ENCODE measurements at regions not wholly inside any gene's neighbourhood (a gene's known extent, or its start where the extent isn't known, plus 50 kb on each side); places are given as distances from the start of the nearest gene placed in this dataset.
"Not testable (repeated sequence)": the region's sequence is repeated elsewhere in the genome, so short reads cannot be mapped to it uniquely, and the experiment has no call there.

DNA sequence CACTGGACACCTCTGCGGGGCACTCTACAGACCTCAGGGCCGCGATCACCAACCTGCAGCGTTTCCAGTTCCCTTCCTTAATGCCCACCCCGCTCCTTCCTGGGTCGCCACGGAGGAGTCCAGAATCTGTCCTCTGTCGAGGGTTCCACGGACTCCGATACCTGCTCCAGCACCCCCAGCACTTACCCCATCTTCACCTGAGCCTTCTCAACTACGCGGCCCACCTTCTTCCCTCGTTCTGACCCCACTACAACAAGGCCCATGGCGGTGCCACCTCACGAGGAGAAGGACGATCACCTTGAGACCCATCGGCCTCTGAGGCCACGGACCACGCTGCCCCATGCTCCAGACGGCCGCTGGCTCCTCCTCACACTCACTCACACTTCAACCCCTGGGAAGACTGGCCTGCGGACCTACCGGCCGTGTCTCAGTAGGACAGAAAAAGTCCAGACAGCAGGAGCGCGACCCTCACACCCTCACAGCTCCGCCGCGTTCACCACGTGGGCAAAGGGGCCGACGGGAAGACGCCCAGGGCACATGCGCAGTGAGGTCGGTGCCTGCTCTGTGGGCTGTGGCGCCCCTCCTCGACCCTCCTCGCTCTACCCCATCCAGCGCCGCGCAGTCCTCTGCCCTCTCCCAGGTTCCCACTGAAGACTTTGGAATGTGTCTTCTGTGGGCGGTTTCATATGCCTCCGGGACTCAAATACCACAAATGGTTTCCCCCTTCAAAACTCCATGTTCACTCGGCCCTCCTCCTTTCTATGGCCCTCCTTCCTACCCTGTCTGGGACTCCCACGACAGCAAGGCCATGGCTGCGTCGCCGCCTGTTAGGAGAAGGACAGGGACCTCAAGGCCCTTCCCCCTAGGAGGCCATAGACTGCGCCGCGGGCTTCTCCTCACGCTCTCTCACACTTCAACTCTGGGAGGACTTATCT lies 193.9 kb upstream of the PHF14 start:
- DNase-seq (ENCODE audit: low read depth), result no peak

DNA sequence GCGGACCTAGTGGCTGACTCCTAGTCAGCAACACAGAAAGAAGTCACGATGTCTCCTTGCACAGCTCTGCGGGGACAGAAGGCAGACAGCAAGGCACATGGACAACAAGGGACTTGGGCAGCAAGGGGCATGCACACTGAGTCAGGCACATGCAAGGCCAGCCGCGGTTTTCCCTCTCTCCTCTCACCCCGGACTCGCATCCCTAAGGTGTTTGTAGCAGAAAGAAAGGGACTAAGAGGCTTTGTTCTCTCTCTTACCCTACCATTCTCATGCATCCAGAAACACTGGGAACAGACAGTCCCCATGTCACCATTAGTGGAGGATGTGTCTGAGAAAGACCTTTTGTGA lies 193.3 kb upstream of the PHF14 start:
- DNase-seq (ENCODE audit: low read depth), result no peak

DNA sequence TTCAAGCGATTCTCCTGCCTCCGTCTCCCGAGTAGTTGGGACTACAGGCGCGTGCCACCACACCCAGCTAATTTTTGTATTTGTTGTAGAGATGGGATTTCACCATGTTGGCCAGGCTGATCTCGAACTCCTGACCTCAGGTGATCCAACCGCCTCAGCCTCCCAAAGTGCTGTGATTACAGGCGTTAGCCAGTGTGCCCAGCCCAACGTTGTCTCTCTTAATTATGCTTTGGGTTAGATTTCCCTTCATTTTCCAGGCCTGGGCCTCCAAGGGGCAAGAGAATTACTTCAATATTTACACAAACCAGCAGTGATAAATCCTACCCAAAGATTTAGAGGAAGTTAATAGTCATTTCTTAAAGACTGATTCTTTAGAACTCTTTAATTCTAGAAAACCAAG lies 186.7 kb upstream of the PHF14 start:
- DNase-seq (ENCODE audit: low read depth), result not testable (repeated sequence)

DNA sequence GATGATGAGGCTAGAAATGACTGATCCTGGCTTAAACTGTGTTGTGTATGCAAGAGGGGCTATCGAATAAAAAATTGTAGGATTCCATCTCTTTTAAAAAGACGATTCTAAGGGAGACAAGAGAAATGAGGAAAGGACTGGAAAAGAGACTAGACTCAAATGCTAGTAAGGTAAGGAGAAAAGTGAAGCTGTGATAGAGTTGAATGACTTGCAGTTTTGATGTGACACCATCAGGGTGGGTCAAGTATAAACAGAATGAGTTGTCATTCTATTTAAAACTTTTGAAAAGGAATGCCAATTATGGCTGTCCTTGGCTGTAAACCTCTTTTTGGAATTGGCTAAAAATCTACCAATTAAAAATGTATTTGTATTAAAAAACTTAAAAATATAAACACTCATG lies 184.5 kb upstream of the PHF14 start:
- no peak for DNase-seq (ENCODE audit: low read depth)

DNA sequence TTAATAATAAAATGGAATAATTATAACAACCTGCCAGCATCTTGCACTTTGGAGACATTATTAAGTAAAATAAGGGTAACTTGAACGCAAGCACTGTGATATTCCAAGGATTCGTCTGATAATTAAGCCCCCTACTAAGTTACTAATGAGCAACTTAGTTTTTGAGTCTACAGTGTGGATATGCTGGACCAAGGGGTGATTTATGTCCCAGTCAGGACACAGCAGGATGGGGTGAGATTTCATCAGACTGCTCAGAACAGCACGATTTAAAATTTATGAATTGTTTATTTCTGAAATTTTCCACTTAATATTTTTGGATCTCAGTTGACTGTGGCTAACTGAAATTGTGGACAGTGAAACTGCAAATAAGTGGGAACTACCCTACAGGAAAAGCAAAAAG lies 182.8 kb upstream of the PHF14 start:
- no peak for DNase-seq (ENCODE audit: low read depth)

DNA sequence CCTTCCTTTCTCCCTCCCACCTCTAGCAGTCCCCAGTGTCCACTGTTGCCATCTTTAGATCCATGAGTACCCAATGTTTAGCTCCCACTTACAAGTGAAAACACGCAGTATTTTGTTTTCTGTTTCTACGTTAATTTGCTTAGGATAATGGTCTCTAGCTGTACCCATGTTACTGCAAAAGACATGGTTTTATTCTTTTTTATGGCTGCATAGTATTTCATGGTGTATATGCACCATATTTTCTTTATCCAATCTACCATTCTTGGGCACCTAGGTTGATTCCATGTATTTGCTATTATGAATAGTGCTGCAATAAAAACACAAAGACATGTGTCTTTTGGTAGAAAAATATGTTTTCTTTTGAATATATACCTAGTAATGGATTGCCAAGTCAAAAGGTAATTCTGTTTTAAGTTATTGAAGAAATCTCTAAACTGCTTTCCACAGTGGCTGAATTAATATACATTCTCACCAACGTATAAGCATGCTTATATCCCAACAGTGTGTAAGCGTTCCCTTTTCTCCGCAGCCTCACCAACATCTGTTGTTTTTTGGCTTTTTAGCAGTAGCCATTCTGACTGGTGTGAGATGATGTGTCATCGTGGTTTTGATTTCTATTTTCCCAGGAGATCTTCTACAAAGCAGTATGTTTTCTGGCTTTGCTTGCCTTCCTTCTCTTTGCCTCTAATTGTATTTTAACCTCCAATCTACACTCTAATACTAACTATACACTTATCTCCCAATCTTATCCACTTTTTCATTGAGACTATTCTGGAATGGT lies 179.5 kb upstream of the PHF14 start:
- no peak for DNase-seq (ENCODE audit: low read depth)

DNA sequence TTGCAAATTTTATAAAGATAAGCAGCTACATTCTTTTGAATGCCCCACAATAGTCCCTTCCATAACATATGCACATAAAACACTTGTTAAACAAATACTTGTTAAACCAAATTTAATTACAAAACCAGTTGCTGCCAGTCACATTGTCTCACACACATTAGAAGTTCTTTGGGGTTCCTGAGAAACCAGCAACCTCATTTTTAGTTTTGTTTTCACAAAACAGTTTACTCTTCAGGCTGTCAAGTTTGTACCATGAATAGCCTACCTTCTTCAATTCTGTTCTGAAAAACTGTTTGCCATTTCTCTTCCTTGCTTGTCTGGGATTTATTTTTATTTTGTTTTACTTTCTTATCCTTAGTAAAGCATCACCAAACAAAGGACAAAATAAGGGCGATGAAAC lies 176.5 kb upstream of the PHF14 start:
- no peak for DNase-seq (ENCODE audit: low read depth)

DNA sequence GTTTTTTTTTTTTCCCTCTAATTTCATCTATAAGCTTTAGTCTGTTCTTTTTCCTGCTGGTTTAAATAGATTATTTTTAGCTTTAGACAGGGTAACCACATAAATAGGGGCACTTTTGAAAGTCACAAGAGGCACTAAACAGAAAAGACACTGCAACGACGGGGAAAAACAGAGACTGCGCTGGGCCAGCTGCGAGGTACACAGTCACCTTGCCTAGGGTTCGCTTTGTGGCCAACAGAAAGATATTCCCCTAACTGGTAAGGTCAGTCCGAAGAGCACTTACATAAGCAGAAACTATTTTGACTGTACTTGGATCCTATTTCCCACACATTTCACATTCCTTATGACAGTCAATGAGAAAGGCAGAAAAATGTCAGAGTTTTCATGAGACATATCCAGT lies 175.6 kb upstream of the PHF14 start:
- no peak for DNase-seq (ENCODE audit: low read depth)

DNA sequence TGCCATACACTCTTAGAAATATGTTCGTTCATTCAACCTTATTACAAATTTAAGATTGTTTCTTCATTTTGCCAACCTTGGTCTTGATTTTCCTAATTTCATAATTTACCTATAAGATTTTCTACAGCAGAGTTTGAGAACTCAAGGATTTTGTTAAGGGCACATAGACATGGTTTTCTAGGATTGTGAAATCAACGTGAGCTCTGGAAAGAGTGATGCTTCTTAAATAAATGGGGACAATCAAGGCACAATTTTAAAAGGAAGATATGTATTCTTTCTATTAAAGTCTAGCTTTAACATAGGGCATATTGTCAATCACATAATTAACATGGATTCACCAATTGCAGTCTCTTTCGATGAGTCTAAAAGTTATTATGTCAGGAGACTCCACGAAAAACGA lies 174.2 kb upstream of the PHF14 start:
- no peak for DNase-seq (ENCODE audit: low read depth)

DNA sequence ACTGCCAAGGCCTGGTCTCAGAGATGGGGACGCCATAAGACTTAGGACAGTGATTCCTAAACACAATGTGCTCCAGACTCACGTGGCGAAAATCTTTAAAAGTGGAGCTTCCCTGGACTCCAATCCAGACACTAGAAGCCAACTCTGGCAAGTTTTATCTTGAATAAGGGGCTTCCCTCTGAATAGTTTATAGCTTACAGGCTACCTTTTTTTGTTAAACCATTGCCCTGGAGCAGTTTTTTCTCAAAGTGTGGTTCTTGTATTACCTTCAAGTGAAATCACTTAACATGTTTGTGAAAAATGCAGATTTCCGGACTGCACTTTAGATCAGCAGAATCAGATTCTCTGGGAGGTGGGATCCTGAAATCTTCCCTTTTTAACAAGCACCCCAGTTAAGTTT lies 171.7 kb upstream of the PHF14 start:
- DNase-seq (ENCODE audit: low read depth), result no peak

DNA sequence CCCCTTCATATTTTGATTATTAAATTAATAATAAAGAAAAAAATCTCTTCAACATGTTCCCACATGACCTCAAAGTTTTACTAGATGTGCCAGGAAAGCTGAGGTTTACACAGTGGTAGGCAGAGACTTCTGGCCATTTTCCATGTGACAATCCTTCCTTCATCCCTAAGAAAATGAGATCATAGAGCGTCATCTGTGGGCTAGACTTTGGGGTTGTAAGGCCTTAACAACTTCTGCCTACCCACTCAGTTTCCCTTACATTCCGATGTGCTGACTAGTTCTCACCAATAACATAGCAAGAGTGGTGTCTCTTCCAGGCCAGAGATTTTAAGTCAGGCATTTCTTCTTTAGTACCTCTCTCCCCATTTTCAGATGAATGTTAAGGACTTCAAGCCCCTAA lies 171.1 kb upstream of the PHF14 start:
- DNase-seq (ENCODE audit: low read depth), result no peak

DNA sequence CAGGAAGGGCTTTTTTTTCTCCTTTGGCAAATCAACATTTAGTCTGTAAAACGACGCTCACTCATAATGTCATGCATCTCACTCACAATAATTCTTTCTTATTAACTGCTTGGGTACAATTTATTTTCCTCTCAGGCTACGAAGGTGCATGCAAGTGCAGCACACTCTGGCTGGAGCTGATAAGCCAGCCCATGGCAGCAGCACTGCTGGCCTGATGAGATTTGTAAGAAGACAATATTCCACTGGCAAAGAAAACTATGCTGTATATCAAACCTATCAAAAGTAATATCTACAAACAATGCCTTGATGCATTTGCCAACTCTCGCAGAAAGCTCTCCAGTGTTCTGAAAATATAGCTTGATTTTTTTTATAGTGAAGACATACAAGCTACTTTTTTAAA lies 170.0 kb upstream of the PHF14 start:
- no peak for DNase-seq (ENCODE audit: low read depth)

DNA sequence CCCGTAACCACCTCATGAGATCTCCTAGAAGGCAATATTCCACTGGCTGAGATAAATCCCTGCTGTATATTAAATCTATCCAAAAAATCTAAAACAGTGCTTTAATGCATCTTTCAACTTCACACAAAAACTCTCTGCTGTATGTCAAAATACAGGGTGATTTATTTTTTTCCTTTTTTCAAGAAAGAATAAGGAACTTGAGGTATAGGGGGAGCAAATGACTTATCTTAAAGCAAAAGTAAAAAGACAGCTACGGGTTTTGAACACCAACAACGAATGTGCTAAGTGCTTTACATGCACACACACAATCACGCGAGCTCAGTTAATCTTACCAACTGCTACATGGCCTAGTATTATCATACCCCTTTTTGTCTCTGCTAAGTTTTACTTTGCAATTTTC lies 168.9 kb upstream of the PHF14 start:
- no peak for DNase-seq (ENCODE audit: low read depth)

DNA sequence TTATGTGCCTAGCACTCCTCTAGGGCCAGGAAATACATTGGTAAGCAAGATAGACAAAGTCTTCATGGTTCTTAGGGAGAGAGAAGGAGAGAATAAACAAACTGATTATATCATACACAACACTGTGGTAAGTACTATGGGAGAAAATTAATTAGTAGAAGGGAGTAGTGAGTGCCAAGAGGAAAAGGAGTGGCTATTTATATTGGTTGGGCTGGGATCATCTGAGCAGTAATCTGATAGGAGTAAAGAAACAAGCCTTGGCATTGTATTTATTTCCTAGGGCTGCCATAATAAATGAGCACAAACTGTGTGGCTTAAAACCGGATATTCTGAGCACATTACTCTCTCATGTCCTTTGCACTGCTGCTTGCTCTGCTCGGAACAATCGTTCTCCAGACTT lies 158.1 kb upstream of the PHF14 start:
- no peak for DNase-seq (ENCODE audit: low read depth)

DNA sequence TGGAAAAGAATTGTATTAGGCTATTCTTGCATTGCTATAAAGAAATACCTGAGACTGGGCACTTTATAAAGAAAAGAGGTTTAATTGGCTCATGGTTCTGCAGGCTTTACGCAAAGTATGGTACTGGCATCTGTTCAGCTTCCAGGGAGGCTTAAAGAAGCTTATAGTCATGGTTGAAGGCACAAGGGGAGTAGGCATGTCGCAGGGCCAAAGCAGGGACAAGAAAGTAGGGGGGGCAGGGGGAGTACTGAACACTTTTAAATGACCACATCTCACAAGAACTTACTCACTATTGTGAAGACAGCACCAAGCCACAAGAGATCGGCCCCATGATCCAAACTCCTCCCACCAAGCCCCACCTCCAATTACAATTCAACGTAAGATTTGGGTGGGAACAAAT lies 152.5 kb upstream of the PHF14 start:
- DNase-seq (ENCODE audit: low read depth), result no peak

DNA sequence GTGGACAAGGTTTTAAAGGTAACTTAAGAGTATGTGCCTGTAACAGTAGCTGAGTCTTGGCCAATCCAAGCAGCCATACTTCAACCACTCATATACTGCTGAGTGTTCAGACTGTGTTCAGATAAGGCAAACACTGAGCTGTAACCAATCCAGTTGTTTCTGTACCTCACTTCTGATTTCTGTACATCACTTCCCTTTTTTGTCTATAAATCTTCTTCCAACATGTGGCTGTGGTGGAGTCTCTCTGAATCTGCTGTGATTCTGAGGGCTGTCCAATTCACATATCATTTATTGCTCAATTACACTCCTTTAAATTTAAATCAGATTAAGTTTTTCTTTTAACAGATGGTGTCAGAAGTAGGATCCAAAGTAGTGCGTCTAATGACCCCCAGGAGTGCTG lies 149.5 kb upstream of the PHF14 start:
- no peak for DNase-seq (ENCODE audit: low read depth)

DNA sequence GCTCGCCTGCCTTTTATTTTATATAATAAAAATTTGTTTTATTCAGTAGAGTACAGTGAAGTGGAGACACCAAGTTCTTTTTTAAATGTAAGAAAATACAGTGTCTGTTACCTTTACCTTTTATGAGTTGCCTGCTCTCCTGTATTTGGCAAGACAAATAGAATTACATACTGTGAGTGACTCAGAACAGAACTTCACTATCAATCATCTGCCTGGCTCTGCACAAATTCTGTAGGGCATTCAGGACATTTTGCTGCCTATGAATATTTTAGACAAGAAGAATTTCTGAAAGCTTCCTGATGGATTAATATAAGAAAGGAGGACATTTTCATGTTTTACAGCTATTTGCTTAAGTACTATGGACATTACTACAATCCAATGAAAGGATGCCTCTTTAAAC lies 135.4 kb upstream of the PHF14 start:
- no peak for DNase-seq (ENCODE audit: low read depth)

DNA sequence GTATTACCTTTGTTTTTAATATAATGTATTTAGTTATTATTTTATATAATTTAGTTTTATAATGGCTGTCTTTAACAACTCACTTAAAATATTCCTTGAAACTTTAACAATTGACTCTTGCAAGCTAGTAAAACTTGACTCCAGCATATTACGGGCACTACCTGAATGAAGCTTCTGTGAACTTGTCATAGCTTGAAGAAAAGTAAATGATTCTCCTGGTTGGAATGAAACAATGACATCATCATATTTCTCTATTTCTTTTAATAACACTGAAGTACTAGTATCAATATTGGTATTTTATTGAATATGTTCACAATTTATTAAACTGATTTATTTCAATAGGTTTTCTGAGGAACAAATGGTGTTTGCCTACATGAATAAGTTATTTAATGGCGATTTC lies 128.4 kb upstream of the PHF14 start:
- no peak for DNase-seq (ENCODE audit: low read depth)

DNA sequence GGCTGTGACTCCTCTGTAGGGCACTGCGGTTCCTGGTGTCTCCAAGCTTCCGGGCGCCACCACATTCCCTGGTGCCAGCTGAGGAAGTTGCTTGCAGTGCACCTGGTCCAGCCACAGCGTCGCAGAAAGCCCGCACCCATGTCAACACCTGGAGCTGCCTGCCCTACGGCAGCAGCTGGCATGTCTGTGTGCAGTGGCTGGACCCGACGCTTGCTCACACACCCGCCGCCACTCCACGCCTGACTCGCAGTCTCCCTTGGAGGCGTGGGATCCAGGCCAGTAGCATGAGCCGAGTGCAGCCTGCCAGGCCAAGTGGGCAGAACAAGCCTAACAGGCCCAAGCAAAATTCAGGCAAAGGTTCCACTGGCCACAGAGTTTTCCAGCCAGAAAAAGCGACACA lies 118.1 kb upstream of the PHF14 start:
- DNase-seq (ENCODE audit: low read depth), result no peak

DNA sequence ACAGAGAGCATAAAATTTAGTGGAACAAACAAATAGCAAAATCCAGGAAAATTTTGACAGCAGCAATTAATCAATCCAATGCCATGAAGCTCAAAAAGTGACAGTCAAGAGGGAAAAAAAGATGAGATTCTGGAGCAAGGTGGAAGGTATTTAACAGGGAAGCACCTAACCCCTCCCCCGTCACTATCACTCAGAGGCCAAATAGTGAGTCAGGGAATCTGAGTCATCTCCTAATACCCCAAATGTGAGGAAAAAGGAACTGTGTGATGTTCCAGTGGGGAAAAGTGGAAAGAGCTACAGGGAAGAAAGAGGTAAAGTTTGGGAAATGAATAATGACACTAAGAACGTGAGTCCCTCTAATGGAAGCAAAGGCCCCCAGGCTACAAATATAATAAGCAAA lies 113.2 kb upstream of the PHF14 start:
- no peak for DNase-seq (ENCODE audit: low read depth)

DNA sequence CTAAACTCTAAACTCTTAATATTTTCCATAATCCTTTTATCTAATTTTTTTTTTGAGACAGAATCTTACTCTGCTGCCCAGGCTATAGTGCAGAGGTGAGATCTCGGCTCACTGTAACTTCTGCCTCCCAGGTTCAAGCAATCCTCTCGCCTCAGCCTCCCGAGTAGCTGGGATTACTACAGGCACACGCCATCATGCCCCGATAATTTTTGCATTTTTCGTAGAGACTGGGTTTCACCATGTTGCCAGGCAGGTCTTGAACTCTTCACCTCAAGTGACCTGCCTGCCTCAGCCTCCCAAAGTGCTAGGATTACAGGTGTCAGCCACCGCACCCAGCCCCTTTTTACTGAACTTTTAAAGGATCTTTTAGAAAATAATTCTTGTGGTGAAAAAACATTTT lies 110.2 kb upstream of the PHF14 start:
- no peak for DNase-seq (ENCODE audit: low read depth)

DNA sequence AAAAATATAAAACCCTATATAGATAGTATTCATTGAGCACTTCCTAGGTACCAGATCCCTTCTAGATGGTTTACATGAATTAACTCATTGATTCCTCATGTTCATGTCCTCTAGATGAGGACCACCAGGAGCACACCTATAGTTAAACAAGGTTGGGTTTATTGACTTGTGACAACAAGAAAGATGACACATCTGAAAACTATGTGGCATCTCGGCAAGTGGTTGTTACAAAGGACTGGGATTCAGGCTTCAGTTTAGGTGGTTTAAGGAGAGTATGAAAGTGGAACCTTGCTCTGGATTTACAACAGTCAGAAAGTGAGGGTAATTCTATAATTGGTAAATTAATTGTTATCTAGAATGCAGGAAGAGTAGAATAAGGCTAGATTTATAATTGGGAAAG lies 99.0 kb upstream of the PHF14 start:
- no peak for DNase-seq (ENCODE audit: low read depth)

DNA sequence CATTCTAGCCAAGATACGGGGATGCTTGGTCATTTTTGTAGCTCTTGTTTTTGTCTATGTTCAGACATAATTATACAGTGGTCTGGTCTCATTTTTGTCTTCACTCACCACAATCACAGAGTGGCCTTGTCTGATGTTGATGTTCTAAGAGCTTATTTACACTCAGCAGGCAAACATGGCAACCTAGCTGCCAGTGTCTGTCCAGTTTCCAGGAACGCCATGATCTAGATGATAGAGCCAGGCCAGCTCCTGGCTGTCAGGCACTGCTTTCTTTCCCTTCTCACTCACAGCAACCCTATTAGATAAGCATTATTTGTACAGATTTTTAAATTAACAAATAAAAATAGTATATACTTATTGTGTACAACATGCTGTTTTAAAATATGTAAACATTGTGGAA lies 98.6 kb upstream of the PHF14 start:
- no peak for DNase-seq (ENCODE audit: low read depth)

DNA sequence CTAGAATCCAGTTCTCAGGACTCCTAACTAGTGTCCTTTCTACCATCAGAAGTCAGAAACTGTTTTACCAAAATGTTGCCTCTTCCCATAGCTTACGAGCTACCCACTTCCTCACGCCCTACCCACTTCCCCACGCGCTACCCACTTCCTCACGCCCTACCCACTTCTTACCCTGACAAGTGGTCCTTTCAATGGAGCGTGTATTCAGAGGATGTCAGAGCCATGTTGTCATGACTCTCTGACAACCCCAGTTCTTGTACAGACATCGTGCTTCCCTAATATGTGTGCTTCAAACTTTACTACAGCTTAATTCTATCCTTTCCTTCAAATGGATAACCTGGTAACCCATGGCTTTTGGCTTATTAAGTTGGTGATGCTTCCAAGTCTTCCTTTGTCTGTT lies 84.8 kb upstream of the PHF14 start:
- DNase-seq (ENCODE audit: low read depth), result no peak
